Left kidney (tissue), 1 donor: ENCODE measurements at regions not wholly inside any gene's neighbourhood (a gene's known extent, or its start where the extent isn't known, plus 50 kb on each side); places are given as distances from the start of the nearest gene placed in this dataset.

ENCODE experiments used
- DNase-seq: peaks from one replicate; pipeline ENCODE4 v3.0.0-alpha.2; 2013

- no peak for DNase-seq
These were observed 224.3 kb downstream of the SEC14L1 start for GRCh38 chr17:77364941-77365583.

- DNase-seq = no peak
These were observed 224.9 kb downstream of the SEC14L1 start for GRCh38 chr17:77365584-77366186.

DNA sequence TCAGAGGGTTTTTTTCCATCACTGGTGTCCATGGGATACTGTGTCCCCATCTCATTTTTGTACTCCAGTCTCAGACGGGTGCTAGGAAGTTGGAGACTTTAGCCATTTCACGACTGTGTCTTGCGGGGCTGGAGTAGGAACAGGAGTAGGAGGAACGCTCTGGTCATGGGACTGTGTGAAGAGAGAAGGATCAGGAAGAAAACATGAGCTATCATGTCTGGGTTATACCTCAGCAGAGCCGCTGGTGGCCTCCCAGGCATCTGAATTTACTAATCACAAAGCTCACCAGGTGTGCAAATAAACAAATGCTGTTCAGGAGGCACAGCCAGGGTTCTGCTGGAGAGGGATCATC, 225.4 kb downstream of the SEC14L1 start:
- no peak for DNase-seq

DNA sequence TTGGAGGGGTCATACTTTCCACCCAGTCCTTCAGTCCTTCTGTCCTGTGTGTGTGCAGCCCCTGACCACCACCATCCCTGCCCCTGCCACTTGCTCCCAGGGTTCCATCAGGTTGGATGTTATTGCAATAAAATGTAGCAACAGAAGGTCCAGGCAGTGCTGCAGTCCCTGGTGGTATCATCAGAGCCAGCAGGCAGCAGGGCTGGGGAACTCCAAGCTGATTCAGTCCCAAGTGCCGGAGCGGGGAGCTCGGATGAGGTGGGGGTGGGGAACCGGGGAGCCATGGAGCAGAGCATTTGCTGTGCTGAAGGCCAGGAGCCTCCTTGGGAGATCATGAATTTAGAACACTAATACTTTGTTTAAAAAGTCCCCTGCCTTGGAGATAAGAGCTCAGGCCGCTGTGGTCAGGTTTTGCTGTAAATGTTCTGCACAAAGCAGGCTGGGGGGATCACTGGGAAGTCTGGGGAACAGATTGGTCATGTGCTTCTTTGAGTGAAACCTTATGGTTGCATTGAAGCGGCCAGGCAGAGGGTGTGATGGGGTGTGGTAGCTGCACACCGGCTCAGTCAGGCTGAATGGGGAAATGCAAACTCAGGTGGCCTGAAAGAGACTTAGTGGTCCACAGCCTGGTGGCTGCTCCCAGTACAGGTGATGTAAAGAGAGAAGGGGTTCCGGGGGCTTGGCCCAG, 225.9 kb downstream of the SEC14L1 start:
- DNase-seq = no peak

DNA sequence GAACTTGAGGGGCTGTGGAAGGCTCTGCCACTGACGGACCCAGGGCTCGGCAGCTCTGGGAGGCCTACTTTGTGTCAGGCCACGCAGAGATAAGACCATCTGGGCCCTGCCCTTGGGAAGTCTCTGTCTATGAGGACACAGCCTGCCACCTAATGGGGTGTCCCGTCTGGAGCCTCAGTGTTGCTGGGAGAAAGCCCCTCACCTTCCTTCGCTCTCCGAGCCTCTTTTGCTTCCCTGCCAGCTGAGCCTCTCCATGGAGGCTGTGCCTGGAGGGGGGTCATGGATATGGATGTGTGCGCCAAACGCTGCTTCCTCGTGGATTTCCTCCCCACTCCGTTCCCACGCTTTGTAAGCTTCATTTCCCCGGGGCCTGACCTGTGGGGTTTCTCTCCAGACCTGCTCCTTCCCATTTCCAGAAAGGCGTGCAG, 228.8 kb downstream of the SEC14L1 start:
- no peak for DNase-seq

DNA sequence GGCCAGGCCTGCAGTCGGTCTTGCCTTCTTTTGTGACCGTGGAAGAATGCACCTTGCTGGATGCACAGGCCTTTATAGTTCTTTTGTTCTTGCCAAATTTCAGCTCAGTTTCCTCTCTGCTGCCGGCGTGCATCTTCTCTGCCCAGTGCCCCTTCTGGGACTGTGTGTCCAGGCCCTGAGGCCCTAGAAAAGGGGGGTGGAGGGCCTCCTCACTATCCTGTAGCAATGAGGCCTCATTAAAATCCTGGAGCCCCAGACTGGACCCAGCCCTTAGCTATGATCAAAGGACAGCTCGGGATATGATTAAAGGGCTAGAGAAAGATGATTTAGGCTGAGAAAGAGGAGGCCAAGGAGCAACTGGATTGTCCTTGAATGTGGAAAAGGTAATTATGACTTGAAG, 229.8 kb downstream of the SEC14L1 start:
- DNase-seq = no peak

GRCh38 chr17:77371117-77371887, 230.5 kb downstream of the SEC14L1 start:
- DNase-seq = no peak

DNA sequence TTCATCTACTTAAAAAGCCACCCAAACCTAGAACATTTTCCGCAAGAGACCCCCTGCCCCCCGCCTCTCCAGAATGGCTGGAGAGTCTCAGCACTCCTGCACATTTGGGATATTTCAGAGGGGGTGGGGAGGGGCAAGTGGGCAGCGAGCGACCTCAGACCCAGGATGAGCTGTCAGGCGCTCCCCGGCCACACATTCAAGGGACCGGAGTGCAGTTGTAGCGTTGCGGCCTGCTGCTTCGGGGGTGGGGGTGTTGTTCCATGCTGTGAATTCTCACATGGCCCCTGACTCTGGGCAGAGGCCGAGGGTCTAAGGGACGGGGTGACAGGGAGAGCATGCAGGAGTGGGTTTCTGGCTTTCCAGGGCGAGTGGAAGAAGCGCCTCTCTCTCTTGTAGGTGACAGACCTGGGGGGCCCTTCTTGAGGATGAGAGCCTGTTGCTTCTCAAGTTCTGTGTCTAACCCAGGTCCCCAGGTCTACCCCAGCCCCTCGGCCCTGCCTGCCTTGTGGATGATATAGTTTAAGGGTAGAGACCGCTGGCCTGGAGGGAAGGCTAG, 231.2 kb downstream of the SEC14L1 start:
- DNase-seq = no peak

GRCh38 chr17:77372444-77373298, 231.9 kb downstream of the SEC14L1 start:
- peak; percentile 83 for DNase-seq

DNA sequence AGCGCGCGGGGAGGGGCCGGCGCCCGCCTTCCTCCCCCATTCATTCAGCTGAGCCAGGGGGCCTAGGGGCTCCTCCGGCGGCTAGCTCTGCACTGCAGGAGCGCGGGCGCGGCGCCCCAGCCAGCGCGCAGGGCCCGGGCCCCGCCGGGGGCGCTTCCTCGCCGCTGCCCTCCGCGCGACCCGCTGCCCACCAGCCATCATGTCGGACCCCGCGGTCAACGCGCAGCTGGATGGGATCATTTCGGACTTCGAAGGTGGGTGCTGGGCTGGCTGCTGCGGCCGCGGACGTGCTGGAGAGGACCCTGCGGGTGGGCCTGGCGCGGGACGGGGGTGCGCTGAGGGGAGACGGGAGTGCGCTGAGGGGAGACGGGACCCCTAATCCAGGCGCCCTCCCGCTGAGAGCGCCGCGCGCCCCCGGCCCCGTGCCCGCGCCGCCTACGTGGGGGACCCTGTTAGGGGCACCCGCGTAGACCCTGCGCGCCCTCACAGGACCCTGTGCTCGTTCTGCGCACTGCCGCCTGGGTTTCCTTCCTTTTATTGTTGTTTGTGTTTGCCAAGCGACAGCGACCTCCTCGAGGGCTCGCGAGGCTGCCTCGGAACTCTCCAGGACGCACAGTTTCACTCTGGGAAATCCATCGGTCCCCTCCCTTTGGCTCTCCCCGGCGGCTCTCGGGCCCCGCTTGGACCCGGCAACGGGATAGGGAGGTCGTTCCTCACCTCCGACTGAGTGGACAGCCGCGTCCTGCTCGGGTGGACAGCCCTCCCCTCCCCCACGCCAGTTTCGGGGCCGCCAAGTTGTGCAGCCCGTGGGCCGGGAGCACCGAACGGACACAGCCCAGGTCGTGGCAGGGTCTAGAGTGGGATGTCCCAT, 232.8 kb downstream of the SEC14L1 start:
- no peak for DNase-seq

DNA sequence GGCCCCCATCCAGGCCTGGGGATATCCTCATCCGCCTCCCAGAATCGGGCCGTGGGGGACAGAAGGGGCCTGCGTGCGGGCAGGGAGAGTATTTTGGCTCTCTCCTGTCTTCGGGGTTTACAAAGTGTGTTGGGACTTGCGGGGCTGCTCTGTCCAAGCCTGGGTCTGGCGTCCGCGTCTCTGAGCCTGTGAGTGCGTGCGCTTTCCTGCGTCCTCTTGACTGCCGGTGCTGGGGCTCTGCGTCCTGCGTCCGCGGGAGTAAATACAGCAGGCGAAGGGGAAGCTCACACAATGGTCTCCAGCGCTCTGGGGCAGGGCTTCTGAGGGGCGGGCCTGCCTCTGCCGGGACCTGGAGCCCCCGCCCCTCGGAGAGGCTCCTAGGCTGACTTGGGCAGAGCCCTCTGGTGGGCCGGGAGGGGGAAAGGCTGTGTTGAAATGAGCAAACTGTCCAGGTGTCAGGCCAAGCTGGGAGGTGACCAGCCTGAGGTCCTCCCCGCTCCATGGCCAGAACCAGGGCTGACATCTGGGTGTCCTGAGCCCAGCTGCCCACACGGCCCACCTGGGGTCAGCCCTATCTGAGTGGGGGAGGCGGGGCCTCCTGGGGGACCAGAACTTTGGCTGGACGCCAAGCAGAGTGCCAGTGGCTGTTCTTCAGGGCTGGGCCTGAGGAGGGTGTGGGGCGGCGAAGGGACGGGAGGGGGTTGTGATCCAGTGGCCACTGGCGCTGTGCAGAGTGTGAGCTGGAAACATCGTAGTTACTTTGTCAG, 233.6 kb downstream of the SEC14L1 start:
- DNase-seq = peak; percentile 83

DNA sequence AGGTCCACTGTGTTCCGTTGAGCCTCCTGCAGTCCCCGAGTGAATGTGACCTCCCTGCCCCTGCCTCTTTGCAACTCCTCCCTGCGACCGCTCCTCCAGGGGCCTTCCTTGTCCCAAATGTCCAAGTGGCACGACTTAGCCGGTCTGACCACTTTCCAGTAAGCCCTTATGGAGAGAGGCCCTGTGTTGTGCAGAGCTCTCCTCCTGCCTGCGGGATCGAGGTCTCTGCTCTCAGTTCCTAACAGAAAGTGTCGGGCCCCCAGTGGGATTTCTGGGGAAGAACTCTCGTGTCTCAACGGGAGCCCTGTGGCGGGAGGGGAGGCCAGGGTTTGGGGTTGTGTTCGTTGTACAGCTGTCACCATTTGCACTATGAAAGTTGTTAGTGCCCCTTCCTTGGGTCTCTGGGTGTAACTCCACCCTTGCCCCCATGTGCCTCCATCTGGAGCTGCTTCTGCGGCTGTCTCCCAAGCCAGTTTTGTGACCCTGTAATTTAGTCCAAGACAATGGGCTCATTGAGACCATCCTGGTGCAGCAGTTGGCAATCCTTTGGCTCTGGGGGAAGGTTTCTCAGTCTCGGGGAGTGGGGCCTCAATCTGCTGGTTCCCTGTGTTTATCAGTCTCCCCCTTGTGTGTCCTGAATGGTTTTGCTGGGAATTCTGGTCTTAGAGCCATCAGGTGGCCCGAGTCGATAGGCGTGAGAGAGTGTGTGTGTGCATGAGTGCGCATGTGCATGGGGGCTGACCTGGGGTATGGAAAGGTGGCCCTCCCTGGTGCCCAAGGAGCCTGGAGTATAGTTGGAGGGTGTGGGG, 234.5 kb downstream of the SEC14L1 start:
- no peak for DNase-seq

- peak; percentile 67 for DNase-seq
These were observed 235.3 kb downstream of the SEC14L1 start for GRCh38 chr17:77375917-77376651.

- DNase-seq = no peak
These were observed 236.3 kb downstream of the SEC14L1 start for GRCh38 chr17:77376795-77377709.

GRCh38 chr17:77377710-77378235, 237.0 kb downstream of the SEC14L1 start:
- DNase-seq = no peak

- DNase-seq = no peak
These were observed 237.7 kb downstream of the SEC14L1 start for GRCh38 chr17:77378318-77379064.
